Left lung (tissue), 4 donors: ENCODE measurements at regions not wholly inside any gene's neighbourhood (a gene's known extent, or its start where the extent isn't known, plus 50 kb on each side); places are given as distances from the start of the nearest gene placed in this dataset.

ENCODE experiments used
- ATAC-seq: fragments of 200-7000 bp; cut with Tn5 transposase; one replicate; pipeline ENCODE4 v1.9.1; 2020; ENCODE audit warnings: moderate library complexity
- DNase-seq, 4 donors: peaks; one replicate each; pipeline ENCODE4 v3.0.0-alpha.2; 2013 to 2020
- H3K27ac ChIP-seq, 2 donors: fragments of 200-600 bp; sonication (generic) in 1 of 2; one replicate each; pipeline versions ENCODE4 v1.5.0 to v1.8.0; 2020 to 2021
- H3K27me3 ChIP-seq, 2 donors: fragments of 200-600 bp; sonication (generic) in 1 of 2; one replicate each; pipeline versions ENCODE4 v1.5.0 to v1.8.0; 2020 to 2021
- H3K36me3 ChIP-seq, 2 donors: fragments of 200-600 bp; sonication (generic) in 1 of 2; one replicate each; pipeline versions ENCODE4 v1.5.0 to v1.8.0; 2020 to 2021
- H3K4me1 ChIP-seq, 2 donors: fragments of 200-600 bp; one replicate each; pipeline ENCODE4 v1.8.0; 2021
- H3K4me3 ChIP-seq, 2 donors: fragments of 200-600 bp; sonication (generic) in 1 of 2; one replicate each; pipeline versions ENCODE4 v1.5.0 to v1.8.0; 2020 to 2021; ENCODE audit warnings: mild to moderate bottlenecking in 1 of 2
- H3K9me3 ChIP-seq, 2 donors: fragments of 200-600 bp; sonication (generic) in 1 of 2; one replicate each; pipeline versions ENCODE4 v1.5.0 to v1.8.0; 2020 to 2021
- intact Hi-C, 2 donors: fragments of 100-400 bp; cut with DNase I; formaldehyde crosslinking; loops; one replicate each; pipeline versions ENCODE4 v1.11.2 to v1.14.2; 2022
- TF ChIP-seq, protein P1 (sequence below), 2 donors: fragments of 200-600 bp; sonication (generic) in 1 of 2; IDR thresholded peaks; one replicate each; pipeline versions ENCODE4 v1.5.0 to v1.8.0; 2021; ENCODE audit warnings: antibody characterized with exemption in 2 of 2
- donor health status: DM: no; HTN: yes; CAD: no.
- donor health status: DM: no; HTN: no; CAD: no.

DNA sequence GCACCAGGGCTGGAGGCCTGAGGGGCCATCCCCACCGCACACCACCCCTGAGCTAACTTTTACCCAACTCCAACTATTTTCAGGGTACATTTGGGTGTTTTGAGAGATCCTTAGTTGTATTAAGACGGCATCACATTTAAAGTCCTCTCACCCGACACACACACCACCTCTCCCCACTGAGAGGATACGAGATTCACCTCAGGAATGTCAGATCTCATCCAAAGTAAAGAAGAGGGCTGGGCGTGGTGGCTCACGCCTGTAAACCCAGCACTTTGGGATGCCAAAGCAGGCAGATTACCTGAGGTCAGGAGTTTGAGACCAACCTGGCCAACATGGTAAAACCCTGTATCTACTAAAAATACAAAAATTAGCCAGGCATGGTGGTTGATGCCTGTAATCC, 88.4 kb downstream of the RBFOX3 start:
- Histone ChIP-seq H3K36me3 (no peaks in the 10 kb centered on the region), H3K9me3 (no peaks in the 10 kb centered on the region), H3K27ac (no peak overlapping the region), H3K4me3 (no peak overlapping the region), H3K27me3 (peaks cover 0 to 99% of the 10 kb centered on the region in 2 donors), H3K4me1 (no peaks in the 10 kb centered on the region)
- DNase-seq (peak in 1 of 4 donors; percentile 2), ATAC-seq (no peak)
- TF ChIP-seq, protein P1, sequence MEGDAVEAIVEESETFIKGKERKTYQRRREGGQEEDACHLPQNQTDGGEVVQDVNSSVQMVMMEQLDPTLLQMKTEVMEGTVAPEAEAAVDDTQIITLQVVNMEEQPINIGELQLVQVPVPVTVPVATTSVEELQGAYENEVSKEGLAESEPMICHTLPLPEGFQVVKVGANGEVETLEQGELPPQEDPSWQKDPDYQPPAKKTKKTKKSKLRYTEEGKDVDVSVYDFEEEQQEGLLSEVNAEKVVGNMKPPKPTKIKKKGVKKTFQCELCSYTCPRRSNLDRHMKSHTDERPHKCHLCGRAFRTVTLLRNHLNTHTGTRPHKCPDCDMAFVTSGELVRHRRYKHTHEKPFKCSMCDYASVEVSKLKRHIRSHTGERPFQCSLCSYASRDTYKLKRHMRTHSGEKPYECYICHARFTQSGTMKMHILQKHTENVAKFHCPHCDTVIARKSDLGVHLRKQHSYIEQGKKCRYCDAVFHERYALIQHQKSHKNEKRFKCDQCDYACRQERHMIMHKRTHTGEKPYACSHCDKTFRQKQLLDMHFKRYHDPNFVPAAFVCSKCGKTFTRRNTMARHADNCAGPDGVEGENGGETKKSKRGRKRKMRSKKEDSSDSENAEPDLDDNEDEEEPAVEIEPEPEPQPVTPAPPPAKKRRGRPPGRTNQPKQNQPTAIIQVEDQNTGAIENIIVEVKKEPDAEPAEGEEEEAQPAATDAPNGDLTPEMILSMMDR (IDR thresholded peaks at IDR 0.05), result no peak
- intact Hi-C loops, result no loop called here

DNA sequence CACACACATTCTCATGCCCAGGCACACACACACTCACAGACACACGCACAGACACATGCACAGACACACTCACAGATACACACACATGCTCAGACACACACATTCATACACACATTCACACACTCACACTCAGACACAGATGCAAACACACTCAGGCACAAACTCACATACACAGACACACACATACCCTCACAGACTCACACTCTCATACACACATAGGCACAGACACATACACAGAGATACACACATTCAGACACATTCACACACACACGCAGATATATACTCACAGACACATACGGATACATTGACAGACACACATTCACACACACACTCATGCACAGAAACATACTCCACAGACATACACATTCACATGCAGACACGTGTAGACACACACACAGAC, 89.6 kb downstream of the RBFOX3 start:
- peaks cover 0 to 99% of the 10 kb centered on the region in 2 donors for H3K27me3 ChIP-seq
- DNase-seq, result no peak

DNA sequence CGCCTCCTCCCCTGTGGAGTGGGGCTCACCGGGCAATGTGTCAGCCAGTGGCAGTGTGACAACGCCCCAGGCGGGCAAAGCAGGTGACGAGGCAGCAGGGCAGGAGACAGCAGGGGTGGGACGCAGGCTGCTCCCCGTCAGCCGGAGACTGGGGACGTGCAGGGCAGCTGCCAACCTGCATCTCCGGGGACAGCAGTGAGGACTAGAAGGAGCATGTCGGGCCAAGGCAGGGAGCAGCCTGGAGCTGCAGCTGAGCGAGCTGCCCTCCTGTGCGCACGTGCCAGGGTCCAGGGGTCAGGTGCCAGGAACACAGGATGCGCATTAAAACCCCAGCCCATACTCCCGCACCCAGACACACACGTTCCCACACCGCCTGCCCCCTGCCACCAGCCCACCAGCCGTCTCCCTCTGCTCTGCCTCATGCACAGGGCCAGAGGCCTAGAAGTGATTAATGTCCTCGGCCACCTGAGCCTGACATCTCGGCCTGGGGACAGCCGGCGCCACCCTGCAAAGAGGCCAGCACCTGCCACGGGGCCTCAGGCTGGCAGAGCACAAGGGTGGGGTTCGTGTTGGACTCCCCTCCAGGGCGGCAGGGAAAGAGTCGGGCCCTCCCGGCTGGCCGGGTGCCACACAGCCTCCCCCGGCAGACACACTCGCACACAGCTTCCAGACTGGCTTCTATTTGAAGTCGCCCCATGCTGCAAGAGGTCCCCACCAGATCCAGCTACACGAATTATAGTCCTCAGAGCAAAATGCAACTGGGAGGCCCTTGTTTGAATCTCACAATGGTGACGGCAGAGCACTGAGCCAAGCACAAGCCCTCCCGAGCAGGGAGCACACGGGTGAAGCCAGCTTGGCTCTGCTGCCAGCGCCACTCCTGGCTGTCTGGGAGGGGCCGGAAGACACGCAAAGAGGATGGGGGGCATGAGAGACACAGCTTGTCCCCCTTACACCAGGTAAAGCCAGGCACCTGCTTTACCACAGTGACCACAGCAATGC, 90.4 kb downstream of the RBFOX3 start:
- TF ChIP-seq, protein P1 (IDR thresholded peaks at IDR 0.05), result no peak
- H3K27me3 ChIP-seq, result peaks cover 0 to 94% of the 10 kb centered on the region in 2 donors
- no peaks in the 10 kb centered on the region for H3K36me3 ChIP-seq
- no peak overlapping the region for H3K27ac ChIP-seq
- ATAC-seq (no peak), DNase-seq (peak in 1 of 4 donors; percentile 75)
- no peaks in the 10 kb centered on the region for H3K4me1 ChIP-seq
- no peak overlapping the region for H3K4me3 ChIP-seq
- intact Hi-C loops, result no loop called here
- no peaks in the 10 kb centered on the region for H3K9me3 ChIP-seq

More for the DNA sequence above, 89.6 kb downstream of the RBFOX3 start:
- H3K27ac ChIP-seq, result no peak overlapping the region
- intact Hi-C loops, result no loop called here
- no peaks in the 10 kb centered on the region for H3K36me3 ChIP-seq
- no peak for ATAC-seq
- H3K9me3 ChIP-seq, result no peaks in the 10 kb centered on the region
- H3K4me3 ChIP-seq, result no peak overlapping the region
- no peaks in the 10 kb centered on the region for H3K4me1 ChIP-seq
- TF ChIP-seq, protein P1 (IDR thresholded peaks at IDR 0.05), result no peak

DNA sequence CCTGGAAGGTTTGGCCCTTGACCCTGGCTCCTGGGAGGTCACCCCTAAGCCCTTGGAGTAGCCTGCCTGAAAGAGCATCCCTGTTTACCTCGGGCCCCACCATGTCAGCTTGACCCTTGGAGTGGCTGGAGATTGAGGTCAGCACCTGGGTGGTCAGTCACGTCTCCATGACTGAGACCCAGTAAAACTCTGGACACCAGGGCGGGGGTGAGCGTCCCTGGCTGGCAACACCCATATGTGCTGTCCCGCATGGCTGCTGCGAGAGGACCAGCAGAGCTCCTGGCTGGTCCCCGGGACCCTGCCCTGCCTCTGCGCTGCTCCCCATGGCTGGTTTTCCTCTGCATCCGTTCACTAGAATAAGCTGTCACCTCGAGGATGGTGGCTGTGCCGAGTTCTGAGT, 91.2 kb downstream of the RBFOX3 start:
- H3K4me3 ChIP-seq, result no peak overlapping the region
- H3K27me3 ChIP-seq, result peaks cover 0 to 94% of the 10 kb centered on the region in 2 donors
- H3K4me1 ChIP-seq, result no peaks in the 10 kb centered on the region
- no peaks in the 10 kb centered on the region for H3K9me3 ChIP-seq
- TF ChIP-seq, protein P1 (IDR thresholded peaks at IDR 0.05), result no peak
- intact Hi-C loops, result no loop called here
- H3K36me3 ChIP-seq, result no peaks in the 10 kb centered on the region
- H3K27ac ChIP-seq, result no peak overlapping the region
- ATAC-seq (no peak), DNase-seq (peak in 1 of 4 donors; percentile 69)
